ENCODE measurements at regions not wholly inside any gene's neighbourhood (a gene's known extent, or its start where the extent isn't known, plus 50 kb on each side); places are given as distances from the start of the nearest gene placed in this dataset.
A peak's percentile ranks its signal among the peaks of the same experiment; 100 is the strongest.

DNA sequence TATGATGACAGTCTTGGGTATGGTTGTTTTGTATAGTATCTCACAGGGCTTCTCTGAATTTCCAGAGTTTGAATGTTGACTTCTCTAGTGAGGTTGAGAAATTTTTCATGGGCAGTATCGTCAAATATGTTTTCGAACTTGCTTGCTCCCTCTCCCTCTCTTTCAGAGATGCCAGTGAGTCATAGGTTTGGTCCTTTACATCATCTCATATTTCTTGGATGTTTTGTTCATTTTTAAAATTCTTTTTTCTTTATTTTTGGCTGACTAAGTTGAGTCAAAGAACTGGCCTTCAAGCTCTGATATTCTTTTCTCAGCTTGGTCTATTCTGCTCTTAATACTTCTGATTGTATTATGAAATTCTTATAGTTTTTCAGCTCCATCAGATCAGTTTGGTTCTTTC is 282.3 kb upstream of the NECTIN3 start:
- no peak for DNase-seq

DNA sequence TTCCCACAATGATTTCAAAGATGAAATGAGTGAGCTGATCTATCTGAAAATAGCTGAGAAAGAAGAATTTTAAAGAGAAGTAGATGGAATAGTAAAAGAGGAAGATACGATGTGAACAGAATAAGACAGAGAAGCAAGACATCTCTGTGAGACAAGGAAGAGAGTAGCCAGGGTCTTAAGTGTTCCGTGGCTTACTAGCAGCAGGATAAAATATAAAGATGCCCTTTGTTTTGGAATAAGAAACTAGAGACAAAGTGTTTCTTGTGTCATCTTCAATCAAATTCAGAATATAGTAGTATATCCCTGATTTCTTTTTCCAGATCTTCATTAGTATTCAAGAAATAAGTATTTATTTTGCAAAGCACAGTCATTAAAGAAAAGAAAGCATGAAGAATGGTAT is 281.0 kb upstream of the NECTIN3 start:
- no peak for DNase-seq

DNA sequence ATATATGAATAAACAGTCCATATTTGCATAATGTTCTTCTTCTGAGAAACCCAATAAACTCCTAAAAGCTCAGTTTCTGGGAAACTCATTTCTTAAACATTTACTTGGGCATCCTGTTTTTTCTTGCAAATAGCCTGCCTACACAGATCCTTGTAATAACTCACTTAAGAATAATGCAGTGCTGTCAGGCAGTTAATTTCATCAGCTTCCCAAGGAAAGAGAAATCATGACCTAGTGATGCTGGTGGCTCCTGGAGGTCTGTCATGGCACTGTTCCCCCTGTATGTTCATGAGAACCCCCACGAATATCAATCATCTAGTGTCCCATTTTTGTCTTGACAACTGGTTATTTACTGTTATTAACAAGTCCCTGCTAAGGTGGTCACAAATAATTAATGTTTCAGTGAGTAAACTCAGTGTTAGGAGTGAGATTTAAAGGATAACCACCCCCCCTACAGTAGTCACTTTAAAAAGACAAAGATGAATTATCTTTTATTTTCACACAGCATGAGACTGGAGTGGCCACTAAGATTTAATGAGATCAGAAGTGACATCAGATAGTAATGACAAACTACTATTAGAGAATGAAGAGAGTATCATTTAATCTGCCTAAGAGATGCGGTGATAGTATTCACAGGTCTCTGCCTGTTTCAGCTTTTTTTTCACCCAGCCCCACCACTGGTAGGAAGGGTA is 279.5 kb upstream of the NECTIN3 start:
- no peak for DNase-seq

DNA sequence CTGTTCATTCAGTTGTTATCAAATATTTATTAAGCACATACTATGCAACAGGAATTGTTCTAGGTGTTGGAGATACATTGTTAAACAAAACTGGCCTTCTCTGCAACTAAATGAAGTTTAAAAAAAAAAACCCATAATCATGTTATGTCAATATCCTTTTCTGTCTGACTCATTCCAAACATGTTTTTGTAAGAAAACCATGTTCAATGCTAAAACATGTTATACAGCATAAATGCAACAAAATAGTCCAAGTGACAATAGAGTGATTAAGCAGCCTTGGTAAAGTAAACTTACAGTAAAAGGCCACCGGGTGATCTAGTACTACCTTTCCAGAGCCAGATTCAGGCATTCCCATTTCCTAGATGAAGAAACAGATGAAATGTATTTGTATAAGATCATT is 278.0 kb upstream of the NECTIN3 start:
- no peak for DNase-seq

DNA sequence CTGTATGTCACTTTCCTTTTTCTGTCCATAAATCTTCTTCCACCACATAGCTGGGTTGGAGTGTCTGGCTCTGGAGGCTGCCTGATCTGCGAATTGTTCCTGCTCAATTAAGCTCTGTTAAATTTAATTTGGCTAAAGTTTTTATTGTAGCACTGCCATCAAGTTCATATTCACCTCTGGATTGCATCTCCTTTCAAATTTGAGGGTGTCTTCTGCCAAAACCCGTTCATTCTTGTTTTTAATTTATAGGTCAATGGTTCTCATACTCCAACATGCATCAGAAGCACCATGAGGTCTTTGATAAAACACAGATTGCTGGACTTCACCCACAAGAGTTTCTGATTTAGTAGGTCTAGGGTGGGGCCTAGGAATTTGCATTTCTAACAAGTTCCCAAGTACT is 276.5 kb upstream of the NECTIN3 start:
- no peak for DNase-seq

DNA sequence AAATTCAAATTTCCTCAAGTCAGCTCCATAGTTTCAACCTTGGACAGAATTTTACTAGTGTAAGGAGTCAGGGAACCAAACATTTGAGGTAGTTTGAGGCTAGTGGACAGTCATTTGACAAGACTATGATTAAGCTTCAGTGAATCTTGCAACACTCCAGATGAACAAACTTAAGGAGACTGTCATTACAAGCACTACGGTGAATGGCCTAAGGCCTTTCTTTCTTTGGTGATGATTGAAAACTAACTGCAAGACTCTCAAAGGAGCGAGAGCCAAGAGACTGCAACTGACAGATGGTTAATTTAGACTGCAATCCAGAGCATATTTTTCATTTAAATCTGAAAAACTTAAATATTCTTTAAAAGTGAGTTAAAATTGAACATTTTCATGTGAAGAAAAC is 272.3 kb upstream of the NECTIN3 start:
- DNase-seq, result no peak

DNA sequence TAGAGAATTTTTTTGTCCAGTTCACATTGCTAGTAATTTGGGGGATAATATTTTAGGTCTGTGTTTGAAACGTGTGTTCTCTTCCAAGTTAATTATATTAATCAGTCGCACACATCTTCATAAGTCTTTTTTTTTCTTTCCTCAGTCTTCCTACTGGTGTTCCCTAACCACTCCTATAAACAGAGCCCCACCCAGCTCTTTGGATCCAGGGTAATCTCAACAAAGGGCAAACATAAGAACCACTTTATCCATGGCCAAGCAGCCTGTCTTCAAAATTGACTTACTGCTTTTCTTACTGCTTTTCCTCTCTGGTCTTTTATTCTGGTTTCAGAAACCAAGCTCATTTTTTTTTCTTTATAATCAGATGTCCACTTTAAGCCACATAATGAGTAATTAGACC is 266.8 kb upstream of the NECTIN3 start:
- no peak for DNase-seq

DNA sequence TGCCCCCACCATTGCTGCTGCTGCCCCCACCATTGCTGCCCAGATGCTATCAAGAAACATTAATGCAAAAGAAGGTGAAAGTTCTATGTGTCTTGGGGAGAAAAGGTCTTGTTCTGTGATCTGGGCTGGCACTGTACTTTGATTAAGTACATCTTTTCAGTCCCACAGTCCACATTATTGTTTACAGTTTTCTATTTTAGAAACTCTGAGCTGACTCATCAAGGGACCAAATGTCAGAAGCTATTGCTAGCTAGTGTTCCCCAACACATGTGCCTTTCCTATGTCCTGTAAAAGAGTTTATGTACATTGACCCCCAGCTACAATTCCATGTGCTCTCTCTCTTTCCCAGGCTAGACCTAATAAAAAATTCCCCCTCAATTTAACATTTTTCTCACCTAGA is 264.7 kb upstream of the NECTIN3 start:
- no peak for DNase-seq

DNA sequence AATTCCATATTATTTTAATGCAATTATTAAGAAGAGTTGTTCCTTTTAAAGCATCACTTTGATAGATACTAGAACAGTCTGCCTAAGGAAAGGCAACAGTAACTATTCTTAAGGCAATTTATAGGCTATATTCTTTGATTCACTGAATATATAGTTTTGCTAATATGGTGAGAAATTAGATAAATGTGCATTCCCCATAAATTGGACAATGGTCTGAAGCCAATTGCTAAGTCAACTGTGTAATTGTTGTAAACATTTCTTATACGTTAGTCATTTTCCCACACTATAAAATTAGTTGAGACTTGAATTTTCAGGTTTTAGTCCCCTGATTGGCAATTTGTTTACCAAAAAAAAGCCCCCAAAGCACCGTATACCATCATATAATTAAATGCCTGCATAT is 263.0 kb upstream of the NECTIN3 start:
- no peak for DNase-seq

DNA sequence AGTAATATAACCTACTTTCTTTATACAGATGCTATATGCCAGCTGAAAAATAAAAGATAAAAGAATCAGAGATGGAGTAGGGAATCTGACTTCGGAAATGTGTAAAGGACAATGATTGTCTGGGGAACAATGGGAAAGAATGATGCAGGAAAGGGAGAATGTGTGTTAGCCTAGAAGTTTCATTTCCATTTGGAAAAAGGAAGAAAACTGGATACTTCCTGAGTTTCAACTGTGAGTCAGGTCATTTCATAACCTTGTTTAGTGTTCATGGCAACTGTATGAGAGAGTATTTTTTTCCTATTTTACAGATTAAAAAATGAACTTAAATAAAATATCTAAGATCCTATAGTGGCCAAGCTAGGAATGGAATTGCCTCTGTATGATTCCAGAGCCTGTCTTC is 261.3 kb upstream of the NECTIN3 start:
- DNase-seq, result no peak

DNA sequence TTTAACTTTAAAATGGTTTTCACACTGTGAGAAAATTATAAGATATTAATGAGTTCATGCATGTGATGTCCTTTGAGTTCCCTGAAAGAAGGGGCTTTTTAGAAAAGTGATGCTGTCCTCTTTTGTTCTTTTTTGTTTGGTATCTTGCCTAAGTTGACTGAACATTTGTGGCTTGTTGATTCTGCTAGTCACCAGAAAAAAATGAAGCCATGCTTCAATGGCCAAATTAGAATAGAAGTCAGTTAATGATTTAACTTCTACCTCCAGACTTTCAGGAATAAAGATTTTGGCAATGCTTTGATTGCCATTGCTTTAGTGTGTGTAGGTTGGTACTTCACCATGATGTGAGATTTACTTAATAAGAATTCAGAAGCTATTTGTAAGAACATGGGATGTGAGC is 260.6 kb upstream of the NECTIN3 start:
- no peak for DNase-seq

DNA sequence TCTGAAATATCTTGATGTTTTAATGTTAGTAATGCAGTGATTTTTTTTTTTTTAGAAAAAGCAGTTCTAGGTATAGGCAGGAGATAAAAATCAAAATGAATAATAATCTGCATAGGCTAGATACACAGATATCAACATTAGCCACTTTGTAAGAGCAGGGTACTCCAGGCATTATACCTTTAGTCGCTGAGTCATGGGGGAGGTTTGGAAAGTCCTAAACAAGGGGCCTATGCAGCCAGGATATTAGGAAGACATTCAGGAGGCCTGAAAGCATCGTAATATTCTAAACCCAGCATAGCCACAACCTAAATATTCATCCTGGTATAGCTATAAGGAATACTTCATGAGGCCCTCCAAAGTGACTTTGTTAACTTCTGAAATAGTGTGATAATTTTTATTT is 258.1 kb upstream of the NECTIN3 start:
- DNase-seq, result no peak

DNA sequence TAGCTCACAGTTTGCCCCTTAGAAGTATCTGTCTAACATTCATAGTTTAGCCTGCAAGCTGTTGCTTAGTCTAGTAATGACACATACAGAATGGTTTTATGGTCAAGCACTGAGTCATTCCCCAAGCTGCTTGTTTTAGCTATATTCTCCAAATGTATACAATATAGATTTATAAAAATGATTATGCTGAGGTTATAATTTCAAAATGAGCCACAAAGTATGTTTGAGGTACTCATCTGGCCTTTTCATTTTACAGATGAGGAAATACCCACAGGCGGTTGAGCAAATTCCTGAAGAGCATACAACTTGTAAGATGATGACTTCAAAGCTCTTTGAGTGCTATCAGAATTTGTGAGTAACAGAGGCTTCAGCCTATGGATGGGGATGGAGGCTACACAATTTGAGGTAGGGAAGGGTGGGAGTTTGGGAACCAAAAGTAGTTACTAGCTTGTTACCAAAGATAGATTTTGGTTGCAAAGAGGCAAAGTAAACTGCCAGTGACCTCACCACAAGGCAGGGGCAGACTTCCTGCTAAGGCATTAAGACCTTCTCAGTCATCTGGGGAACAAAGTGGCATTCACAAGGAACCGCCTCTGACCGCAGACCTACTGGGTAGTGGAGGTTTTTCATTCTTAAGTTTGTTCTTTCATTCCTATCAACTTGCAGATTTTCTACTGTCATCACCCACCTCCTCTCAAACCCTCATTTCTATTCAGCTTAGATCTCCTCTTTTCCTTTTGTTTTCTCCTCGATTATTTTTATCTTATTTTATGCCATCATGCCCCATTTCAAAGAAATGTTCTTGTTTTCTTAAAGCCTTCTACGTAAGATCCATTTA is 257.2 kb upstream of the NECTIN3 start:
- peak; percentile 61 for DNase-seq

DNA sequence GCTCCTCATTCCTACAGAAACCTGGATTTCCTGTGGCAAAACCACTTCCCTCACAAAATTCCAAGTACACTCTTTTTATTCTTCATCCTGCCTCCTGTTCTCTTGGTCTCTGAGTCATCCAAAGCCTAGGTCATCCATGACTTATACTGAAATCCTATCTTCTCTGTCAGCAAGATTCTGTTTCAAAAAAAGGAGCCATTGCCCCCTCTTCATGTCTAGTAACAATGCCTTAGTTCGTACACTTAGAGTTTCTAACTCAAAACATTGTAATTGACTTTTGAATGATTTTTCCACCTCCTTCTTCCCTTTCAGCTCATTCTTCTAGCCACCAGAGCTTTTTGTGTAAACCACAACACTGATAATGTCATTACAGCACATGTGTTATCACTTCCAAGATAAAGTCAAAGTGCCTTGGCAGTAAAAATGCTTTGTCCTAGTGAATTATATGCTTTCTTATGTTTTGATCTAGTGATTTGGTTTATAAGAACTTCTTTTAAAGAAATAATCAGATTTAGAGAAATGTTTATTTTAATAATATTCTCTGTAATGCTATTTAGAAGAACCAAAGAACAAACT is 256.5 kb upstream of the NECTIN3 start:
- no peak for DNase-seq

DNA sequence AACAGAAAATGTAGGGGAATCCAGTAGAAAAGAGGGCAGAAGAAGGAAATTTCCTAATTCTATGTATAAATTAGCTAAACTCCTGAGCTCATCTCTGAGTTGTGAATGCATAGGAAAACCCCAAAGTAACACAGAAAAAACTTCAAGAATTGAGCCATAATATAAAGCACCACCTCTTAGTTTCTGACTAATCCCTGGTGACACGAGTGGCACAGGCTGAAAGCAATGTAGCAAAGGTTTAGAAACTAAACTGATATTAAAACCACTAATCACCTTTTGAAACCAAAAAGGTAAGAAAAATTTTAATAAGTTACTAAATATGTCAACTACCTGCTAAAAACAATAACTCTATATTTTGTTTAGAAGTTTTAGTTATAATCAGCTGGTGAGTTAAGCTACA is 255.6 kb upstream of the NECTIN3 start:
- DNase-seq, result no peak

DNA sequence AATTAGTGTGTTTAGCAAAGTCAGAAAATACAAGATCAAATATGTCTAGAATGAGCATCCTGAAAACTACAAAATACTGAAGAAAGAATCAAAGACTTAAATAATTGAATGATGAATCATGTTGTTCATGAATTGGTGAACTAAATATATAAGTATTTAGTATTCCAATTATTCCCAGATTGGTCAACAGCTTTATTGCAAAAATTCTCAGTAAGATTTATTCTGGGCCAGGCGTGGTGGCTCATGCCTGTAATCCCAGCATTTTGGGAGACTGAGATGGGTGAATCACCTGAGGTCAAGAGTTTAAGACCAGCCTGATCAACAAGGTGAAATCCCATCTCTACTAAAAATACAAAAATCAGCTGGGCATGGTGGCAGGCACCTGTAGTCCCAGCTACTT is 250.0 kb upstream of the NECTIN3 start:
- DNase-seq, result no peak

DNA sequence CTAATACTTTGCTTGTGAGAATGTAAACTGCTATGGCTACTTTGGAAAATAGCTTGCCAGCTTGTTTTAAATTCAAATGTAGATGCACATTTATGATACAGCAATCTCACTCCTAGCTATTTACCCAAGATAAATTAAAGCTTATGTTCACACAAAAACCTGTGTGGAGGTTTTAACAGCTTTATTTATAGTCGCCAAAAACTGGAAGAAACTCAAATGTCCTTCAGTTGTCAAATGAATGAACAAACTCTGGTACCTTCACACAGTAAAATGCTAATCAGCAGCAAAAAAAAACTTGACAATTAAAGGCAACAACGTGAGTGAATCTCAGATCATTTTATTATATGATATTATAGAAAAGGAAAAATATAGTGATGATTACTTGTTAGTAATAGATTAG is 248.6 kb upstream of the NECTIN3 start:
- DNase-seq, result no peak

DNA sequence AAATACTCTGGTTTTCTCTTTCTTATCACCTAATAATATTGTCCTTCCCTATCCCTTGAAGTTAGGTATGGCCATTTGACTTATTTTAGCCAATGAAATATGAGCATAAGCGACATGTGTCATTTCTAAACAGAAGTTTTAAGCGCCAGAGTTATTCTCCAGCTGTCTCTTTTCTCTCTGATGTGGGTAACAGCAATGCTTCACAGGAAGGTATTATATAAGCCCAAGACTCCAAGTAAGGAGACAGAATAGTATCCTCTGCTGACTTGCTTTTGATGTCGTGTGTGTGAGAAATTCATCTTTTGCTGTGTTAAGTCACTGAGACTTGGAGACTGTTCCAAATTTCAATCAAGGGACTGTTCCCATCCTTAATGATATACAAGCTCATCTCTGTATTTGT is 224.6 kb upstream of the NECTIN3 start:
- DNase-seq, result no peak

DNA sequence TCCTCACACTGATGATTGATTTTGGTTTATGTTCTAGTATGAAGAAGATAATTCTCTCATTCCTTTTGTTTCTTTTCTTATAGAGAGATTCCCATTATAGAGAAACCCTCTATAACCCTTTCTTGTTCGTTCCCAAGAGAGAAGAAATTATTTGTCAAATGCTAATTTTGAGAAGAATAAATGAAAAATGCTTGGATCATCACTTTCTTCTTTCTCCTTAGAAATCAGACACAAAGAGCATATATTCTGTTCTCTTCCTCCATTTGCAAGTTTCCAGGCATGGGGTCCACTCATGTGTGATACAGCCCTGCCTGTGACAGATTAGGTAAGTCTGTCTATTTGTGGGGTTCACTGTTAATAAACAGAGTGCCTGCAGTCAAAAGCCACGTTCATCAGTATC is 222.6 kb upstream of the NECTIN3 start:
- no peak for DNase-seq

DNA sequence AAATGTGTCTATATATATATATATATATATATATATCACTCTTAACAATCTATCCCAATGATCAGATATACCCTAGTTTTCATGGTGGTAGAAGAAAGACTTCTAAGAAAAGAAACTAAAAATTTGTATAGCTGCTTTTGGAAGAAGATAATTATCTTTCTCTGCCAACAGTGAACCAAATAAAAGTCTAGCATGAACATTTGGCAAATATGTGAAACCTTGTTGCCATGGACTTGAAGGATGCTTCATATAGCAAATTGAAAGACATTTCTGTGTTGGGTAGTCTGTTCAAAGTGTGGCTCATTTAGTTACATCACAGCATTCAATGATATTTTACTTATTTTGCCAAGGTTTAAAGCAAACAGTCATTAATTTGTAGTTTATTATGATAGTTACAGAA is 219.9 kb upstream of the NECTIN3 start:
- no peak for DNase-seq

DNA sequence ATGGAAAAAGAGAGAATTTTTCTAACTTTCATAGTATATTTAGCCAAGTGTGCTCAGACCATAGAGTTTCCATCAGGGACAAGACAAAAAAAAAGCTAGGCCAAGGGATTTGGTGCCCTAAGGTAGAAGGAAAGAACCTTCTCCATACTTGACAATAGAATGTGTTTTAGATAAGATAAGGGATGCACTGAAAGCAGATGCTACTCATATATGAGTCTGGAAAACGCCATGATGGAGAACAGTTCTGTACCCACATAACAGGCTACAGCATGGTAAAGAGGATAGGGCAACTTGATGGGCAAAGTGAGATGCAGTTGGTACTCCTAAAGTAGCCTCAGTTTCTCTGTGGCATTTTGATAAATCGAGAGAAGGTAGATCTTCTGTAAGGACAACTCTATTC is 216.4 kb upstream of the NECTIN3 start:
- DNase-seq, result no peak

DNA sequence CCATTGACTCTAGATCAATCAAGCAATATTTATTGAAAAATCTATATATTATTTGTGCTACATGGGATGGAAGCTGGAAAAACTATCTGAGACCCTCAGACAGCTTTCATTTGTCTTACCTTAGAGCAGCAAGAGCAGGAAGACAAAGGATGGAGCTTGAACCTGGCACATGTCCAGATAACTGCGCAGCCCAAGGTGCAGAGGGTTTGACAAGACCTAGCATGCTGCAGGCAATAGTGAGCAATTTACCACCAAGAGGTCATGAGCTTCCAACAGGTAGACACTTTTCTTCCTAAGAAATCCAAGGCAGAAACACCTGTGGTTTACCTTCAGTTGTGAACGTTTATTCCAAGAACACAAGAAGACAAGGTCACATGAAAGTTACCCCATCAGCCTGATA is 214.7 kb upstream of the NECTIN3 start:
- no peak for DNase-seq

DNA sequence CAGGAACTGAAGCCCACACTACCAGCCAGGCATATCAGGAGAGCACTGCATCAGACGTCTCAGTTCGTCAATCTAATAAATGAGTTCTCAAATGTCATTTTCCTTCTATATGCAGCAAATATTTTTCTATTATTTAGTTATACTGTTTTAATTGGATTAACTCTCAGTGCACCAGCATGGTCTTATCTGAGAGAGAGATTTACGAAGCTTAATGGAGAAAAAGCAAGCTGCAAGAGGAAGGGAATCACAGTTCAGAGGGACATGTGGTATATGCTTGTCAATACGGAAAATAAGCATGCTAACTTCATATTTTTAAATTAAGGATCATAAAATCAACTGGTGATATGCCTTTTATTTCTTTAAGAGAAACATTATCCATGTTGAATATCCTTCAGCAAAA is 213.1 kb upstream of the NECTIN3 start:
- DNase-seq, result no peak

DNA sequence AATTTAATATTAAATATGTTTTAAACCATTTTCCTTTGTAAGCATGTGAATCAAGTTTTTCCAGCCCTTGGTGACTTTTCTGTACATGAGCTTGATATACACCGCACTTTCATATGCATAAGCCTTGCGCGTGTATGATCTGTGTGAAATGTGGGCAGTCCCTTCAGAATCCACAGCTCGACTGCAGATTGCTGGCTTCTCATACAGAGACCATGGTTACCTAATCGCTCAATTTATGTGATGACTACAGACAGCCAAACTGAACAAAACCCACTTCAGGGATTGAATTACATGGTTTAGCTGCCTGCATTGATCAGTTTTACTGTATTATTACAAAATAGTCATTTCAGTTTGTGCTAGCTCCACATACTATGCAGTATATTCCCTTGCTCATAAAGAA is 212.3 kb upstream of the NECTIN3 start:
- no peak for DNase-seq

DNA sequence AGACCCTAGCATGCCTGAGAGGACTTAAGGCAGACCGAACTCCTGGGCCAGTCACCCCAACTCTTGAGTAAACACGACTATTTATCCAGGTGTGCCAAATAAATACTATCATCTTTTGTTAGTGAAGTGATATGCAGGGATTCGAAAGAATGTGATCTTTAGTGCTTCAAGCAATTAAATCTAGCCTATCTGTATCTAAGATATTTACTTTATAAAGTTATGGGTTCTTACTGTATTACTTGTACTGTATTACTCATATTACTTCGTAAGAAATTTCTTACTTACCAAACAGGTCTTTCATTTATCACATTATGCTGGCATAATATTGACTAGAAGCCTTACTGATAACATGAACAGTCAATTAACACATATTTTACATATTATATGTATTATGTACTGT is 211.6 kb upstream of the NECTIN3 start:
- DNase-seq, result no peak
